IMR-90 (cell line): ENCODE measurements at regions not wholly inside any gene's neighbourhood (a gene's known extent, or its start where the extent isn't known, plus 50 kb on each side); places are given as distances from the start of the nearest gene placed in this dataset.

Source experiments
- ATAC-seq: fragments of 200-7000 bp; cut with Tn5 transposase; 2 replicates; pipeline ENCODE4 v1.9.1; 2020; ENCODE audit warnings: low read depth, mild to moderate bottlenecking, moderate library complexity
- BruUV-seq: library from RNA; stranded (reverse); fragments of 400-500 nt; replicated peaks from 2 replicates; lab custom pipeline; 2021; lab: Mats Ljungman, UMichigan
- CTCF ChIA-PET: fragments of 300-600 bp; formaldehyde crosslinking; extraction: SDS; loops from one replicate; lab custom pipeline; 2021; ENCODE audit warnings: antibody characterized with exemption; lab: Yijun Ruan, JAX
- POLR2A ChIA-PET: fragments of 300-600 bp; sonication (Branson Sonifier 250); formaldehyde crosslinking; loops from one replicate; lab custom pipeline; 2022; ENCODE audit warnings: antibody characterized with exemption; ENCODE audit not compliant: unreplicated experiment; lab: Charles Lee
- DNase-seq: peaks from one replicate; pipeline ENCODE4 v3.0.0; 2013
- H2AFZ ChIP-seq: replicated peaks from 2 replicates; pipeline ENCODE3; 2013; ENCODE audit warnings: low read length, mild to moderate bottlenecking; ENCODE audit not compliant: poor library complexity
- H2AK5ac ChIP-seq: 2 replicates; pipeline ENCODE4 v1.6.1; 2013; ENCODE audit warnings: low read depth, low read length, inconsistent platforms
- H2AK9ac ChIP-seq: replicated peaks from 2 replicates; pipeline ENCODE3; 2013; ENCODE audit warnings: mild to moderate bottlenecking, low read depth, low read length, moderate library complexity; ENCODE audit not compliant: poor library complexity
- H2BK120ac ChIP-seq: 2 replicates; pipeline ENCODE4 v1.6.1; 2013; ENCODE audit warnings: low read depth, low read length, inconsistent platforms
- H2BK15ac ChIP-seq: 3 replicates; pipeline ENCODE4 v1.6.1; 2013; ENCODE audit warnings: low read depth, low read length, inconsistent platforms
- H2BK20ac ChIP-seq: 2 replicates; pipeline ENCODE4 v1.6.1; 2013; ENCODE audit warnings: low read depth, mild to moderate bottlenecking, inconsistent platforms, low read length, moderate library complexity
- H2BK5ac ChIP-seq: 2 replicates; pipeline ENCODE4 v1.6.1; 2013; ENCODE audit warnings: mild to moderate bottlenecking, low read depth, low read length, inconsistent platforms; ENCODE audit not compliant: poor library complexity, severe bottlenecking
- H3K14ac ChIP-seq: replicated peaks from 2 replicates; pipeline ENCODE4 v1.6.1; 2013; ENCODE audit warnings: low read depth, low read length, inconsistent platforms
- H3K18ac ChIP-seq: 2 replicates; pipeline ENCODE4 v1.6.1; 2013; ENCODE audit warnings: low read depth, low read length, control low read depth
- H3K23ac ChIP-seq: 2 replicates; pipeline ENCODE4 v1.6.1; 2013; ENCODE audit warnings: low read depth, low read length, inconsistent platforms
- H3K27ac ChIP-seq: 2 replicates; pipeline ENCODE4 v1.5.1; 2013; ENCODE audit warnings: mild to moderate bottlenecking, control low read depth, low read length; ENCODE audit not compliant: insufficient read depth
- H3K27me3 ChIP-seq: 2 replicates; pipeline ENCODE4 v1.6.1; 2013; ENCODE audit warnings: low read length; ENCODE audit not compliant: control insufficient read depth, insufficient read depth
- H3K36me3 ChIP-seq: 2 replicates; pipeline ENCODE4 v1.6.1; 2013; ENCODE audit warnings: low read length, mixed read lengths; ENCODE audit not compliant: control insufficient read depth, insufficient read depth
- H3K4ac ChIP-seq: 2 replicates; pipeline ENCODE4 v1.6.1; 2013; ENCODE audit warnings: low read depth, low read length, inconsistent platforms
- H3K4me1 ChIP-seq: 2 replicates; pipeline ENCODE4 v1.6.1; 2013; ENCODE audit warnings: low read length, mixed read lengths; ENCODE audit not compliant: control insufficient read depth, insufficient read depth
- H3K4me2 ChIP-seq: 2 replicates; pipeline ENCODE4 v1.6.1; 2013; ENCODE audit warnings: low read depth, mild to moderate bottlenecking, control low read depth, low read length, moderate library complexity
- H3K4me3 ChIP-seq: 2 replicates; pipeline ENCODE4 v1.5.1; 2013; ENCODE audit warnings: low read depth, mild to moderate bottlenecking, control low read depth, low read length, moderate library complexity; ENCODE audit not compliant: insufficient read depth
- H3K56ac ChIP-seq: 2 replicates; pipeline ENCODE4 v1.6.1; 2013; ENCODE audit warnings: low read length, inconsistent platforms; ENCODE audit not compliant: insufficient read depth; ENCODE audit errors: extremely low read depth
- H3K79me1 ChIP-seq, 2 experiments: 2 replicates each; pipeline ENCODE4 v1.6.1; 2013; ENCODE audit warnings: low read length in 2 of 2, inconsistent platforms in 1 of 2, low read depth in 1 of 2
- H3K9ac ChIP-seq: 2 replicates; pipeline ENCODE4 v1.6.1; 2013; ENCODE audit warnings: low read depth, low read length, control low read depth
- H3K9me1 ChIP-seq: 2 replicates; pipeline ENCODE4 v1.6.1; 2013; ENCODE audit warnings: low read length, inconsistent platforms; ENCODE audit not compliant: insufficient read depth
- H3K9me3 ChIP-seq: 2 replicates; pipeline ENCODE4 v1.6.1; 2013; ENCODE audit warnings: low read length; ENCODE audit not compliant: control insufficient read depth, insufficient read depth
- H4K20me1 ChIP-seq: 2 replicates; pipeline ENCODE4 v1.6.1; 2013; ENCODE audit warnings: low read length, inconsistent platforms; ENCODE audit not compliant: insufficient read depth
- H4K5ac ChIP-seq: 2 replicates; pipeline ENCODE4 v1.6.1; 2013; ENCODE audit warnings: mild to moderate bottlenecking, low read depth, low read length, control low read depth
- H4K8ac ChIP-seq, 2 experiments: 2 replicates each; pipeline ENCODE4 v1.6.1; 2013; ENCODE audit warnings: low read depth in 2 of 2, low read length in 2 of 2, control low read depth in 1 of 2, inconsistent platforms in 1 of 2
- H4K91ac ChIP-seq: 2 replicates; pipeline ENCODE4 v1.6.1; 2013; ENCODE audit warnings: low read depth, low read length, inconsistent platforms; ENCODE audit not compliant: insufficient read depth
- CEBPB ChIP-seq: IDR thresholded peaks from 2 replicates; pipeline ENCODE4 v1.6.1; 2012; ENCODE audit warnings: low read depth, low read length, improper control_type of control experiment
- CHD1 ChIP-seq: IDR thresholded peaks from 2 replicates; pipeline ENCODE4 v1.6.1; 2012; ENCODE audit warnings: low read depth, low read length, improper control_type of control experiment
- FOS ChIP-seq: fragments of 150-350 bp; IDR thresholded peaks from 2 replicates; pipeline ENCODE4 v1.6.1; 2016; ENCODE audit warnings: low read depth, low read length
- RAD21 ChIP-seq: IDR thresholded peaks from 2 replicates; pipeline ENCODE4 v1.6.1; 2012; ENCODE audit warnings: low read length, improper control_type of control experiment
- RCOR1 ChIP-seq: IDR thresholded peaks from 2 replicates; pipeline ENCODE4 v1.6.1; 2012; ENCODE audit warnings: mild to moderate bottlenecking, low read length, improper control_type of control experiment; ENCODE audit not compliant: insufficient replicate concordance
- RFX5 ChIP-seq: IDR thresholded peaks from 2 replicates; pipeline ENCODE4 v1.8.0; 2012; ENCODE audit warnings: low read depth, mild to moderate bottlenecking, low read length, moderate library complexity
- WGBS, 2 experiments: methylation state at CpG; one replicate each; pipeline versions ENCODE4 v1.1.5 to v1.1.7; 2013; ENCODE audit warnings: missing lambda C conversion rate in 2 of 2; ENCODE audit not compliant: insufficient read length in 1 of 2; ENCODE audit errors: extremely low coverage in 2 of 2; 5-methylcytosine and 5-hydroxymethylcytosine counted together
- dilution Hi-C: fragments of 300-500 bp; cut with HindIII; formaldehyde crosslinking; loops from one replicate; pipeline ENCODE4 v1.14.3; 2018; ENCODE audit warnings: low sequenced_read_pairs; ENCODE audit not compliant: unreplicated experiment
- in situ Hi-C: fragments of 300-500 bp; cut with MboI; formaldehyde crosslinking; loops from 3 replicates; pipeline ENCODE4 v1.14.3; 2019; ENCODE audit warnings: low sequenced_read_pairs, inconsistent platforms, mixed read lengths
- intact Hi-C: fragments of 100-400 bp; cut with micrococcal nuclease; formaldehyde crosslinking; loops from 2 replicates; pipeline ENCODE4 v1.10.0; 2022
- TF ChIP-seq, protein P1 (sequence below): conservative IDR thresholded peaks from 2 replicates; pipeline ENCODE4 v1.5.1; 2012; ENCODE audit warnings: mild to moderate bottlenecking, low read depth, low read length, improper control_type of control experiment

DNA sequence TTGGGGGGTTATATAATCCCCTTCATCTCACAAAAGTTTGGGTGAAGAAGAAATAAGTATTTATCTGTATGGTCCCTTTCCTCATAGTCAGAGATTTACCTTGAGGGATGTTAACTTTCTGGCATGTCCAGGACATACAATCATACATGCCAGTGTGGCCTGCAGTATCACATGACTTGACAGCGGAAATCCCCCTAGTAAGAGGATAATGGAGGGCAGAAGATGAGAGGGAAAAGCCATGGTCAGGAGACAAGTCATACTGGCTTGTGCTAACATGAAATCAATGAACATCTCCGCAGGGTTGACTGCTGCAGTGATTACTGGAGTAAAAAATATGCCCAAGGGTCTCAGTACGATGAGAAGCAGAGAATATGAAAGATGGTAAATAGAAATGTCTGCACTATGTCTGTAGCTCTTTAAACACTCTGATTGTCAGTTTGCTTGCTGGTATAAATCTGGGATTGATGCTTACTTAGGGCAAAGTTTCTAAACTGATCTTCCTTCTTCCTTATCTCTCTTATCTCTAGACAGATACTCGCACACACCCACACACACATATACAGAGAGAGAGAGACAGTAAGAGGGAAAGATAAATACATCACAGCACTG lies 1385.6 kb upstream of the ADGRL3 start:
- TF ChIP-seq CEBPB: no peak
- TF ChIP-seq RCOR1: no peak
- no peak for TF ChIP-seq FOS
- no peak for TF ChIP-seq RFX5
- TF ChIP-seq CHD1: no peak
- TF ChIP-seq, protein P1, sequence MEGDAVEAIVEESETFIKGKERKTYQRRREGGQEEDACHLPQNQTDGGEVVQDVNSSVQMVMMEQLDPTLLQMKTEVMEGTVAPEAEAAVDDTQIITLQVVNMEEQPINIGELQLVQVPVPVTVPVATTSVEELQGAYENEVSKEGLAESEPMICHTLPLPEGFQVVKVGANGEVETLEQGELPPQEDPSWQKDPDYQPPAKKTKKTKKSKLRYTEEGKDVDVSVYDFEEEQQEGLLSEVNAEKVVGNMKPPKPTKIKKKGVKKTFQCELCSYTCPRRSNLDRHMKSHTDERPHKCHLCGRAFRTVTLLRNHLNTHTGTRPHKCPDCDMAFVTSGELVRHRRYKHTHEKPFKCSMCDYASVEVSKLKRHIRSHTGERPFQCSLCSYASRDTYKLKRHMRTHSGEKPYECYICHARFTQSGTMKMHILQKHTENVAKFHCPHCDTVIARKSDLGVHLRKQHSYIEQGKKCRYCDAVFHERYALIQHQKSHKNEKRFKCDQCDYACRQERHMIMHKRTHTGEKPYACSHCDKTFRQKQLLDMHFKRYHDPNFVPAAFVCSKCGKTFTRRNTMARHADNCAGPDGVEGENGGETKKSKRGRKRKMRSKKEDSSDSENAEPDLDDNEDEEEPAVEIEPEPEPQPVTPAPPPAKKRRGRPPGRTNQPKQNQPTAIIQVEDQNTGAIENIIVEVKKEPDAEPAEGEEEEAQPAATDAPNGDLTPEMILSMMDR: no peak
- no peak for TF ChIP-seq RAD21
- no peak for ATAC-seq
- H3K14ac ChIP-seq: no peak overlapping the region

More for the DNA sequence above, 1385.6 kb upstream of the ADGRL3 start:
- Histone ChIP-seq H3K27me3 (no peaks in the 10 kb centered on the region), H2BK15ac (no peak overlapping the region), H3K36me3 (no peaks in the 10 kb centered on the region), H3K79me1 (no peaks in the 10 kb centered on the region), H2BK20ac (no peak overlapping the region), H3K23ac (no peak overlapping the region), H2AK5ac (no peak overlapping the region), H4K5ac (no peak overlapping the region), H2AK9ac (no peak overlapping the region), H3K4ac (no peak overlapping the region), H2AFZ (no peak overlapping the region), H3K4me1 (no peaks in the 10 kb centered on the region), H3K56ac (no peak overlapping the region), H2BK5ac (no peak overlapping the region), H3K9ac (no peak overlapping the region), H3K27ac (no peak overlapping the region), H3K4me2 (no peak overlapping the region), H3K4me3 (no peak overlapping the region), H2BK120ac (no peak overlapping the region), H4K20me1 (no peaks in the 10 kb centered on the region), H4K8ac (no peak overlapping the region), H3K18ac (no peak overlapping the region), H3K9me3 (no peaks in the 10 kb centered on the region), H4K91ac (no peak overlapping the region), H3K9me1 (no peaks in the 10 kb centered on the region)
- DNase-seq: no peak
- ChIA-PET POLR2A (no interaction called here), CTCF (interaction anchor here (0.7 kb wide), 1 partner anchor 194 kb away, joined by 3 read pairs; no protein-coding TSS in a partner anchor)
- BruUV-seq: no TSS peak
- dilution Hi-C loops (no loop called here), intact Hi-C loops (no loop called here), in situ Hi-C loops (no loop called here)
- WGBS, 2 experiments: 35% methylated on average over 2 of the region's 4 CpGs; no CpG with 5 or more reads in 1 of the 2 experiments
